HEK293 (cell line): ENCODE measurements at regions not wholly inside any gene's neighbourhood (a gene's known extent, or its start where the extent isn't known, plus 50 kb on each side); places are given as distances from the start of the nearest gene placed in this dataset.
A peak's percentile ranks its signal among the peaks of the same experiment; 100 is the strongest.

Source experiments
- BCL11B ChIP-seq: fragments of 450-650 bp; formaldehyde crosslinking; IDR thresholded peaks from 2 replicates; pipeline ENCODE4 v1.5.1; 2016; ENCODE audit warnings: low read depth, missing biosample characterization, missing genetic modification characterization
- CTCF ChIP-seq: fragments of 450-650 bp; formaldehyde crosslinking; IDR thresholded peaks from 2 replicates; pipeline ENCODE4 v1.5.1; 2016; ENCODE audit warnings: missing biosample characterization, missing genetic modification characterization
- KLF8 ChIP-seq: fragments of 450-650 bp; formaldehyde crosslinking; IDR thresholded peaks from 2 replicates; pipeline ENCODE4 v1.5.1; 2016; ENCODE audit warnings: missing biosample characterization, missing genetic modification characterization
- PRDM10 ChIP-seq: fragments of 450-650 bp; formaldehyde crosslinking; IDR thresholded peaks from 2 replicates; pipeline ENCODE4 v1.5.1; 2016; ENCODE audit warnings: missing biosample characterization, missing genetic modification characterization
- SCRT2 ChIP-seq: fragments of 450-650 bp; formaldehyde crosslinking; IDR thresholded peaks from 2 replicates; pipeline ENCODE4 v1.5.1; 2016; ENCODE audit warnings: missing biosample characterization, missing genetic modification characterization
- SETDB1 ChIP-seq: IDR thresholded peaks from one replicate; pipeline ENCODE4 v1.6.1; 2017; ENCODE audit warnings: mild to moderate bottlenecking, low read length, moderate library complexity, mixed read lengths; ENCODE audit not compliant: insufficient read length
- SP3 ChIP-seq: fragments of 450-650 bp; formaldehyde crosslinking; IDR thresholded peaks from 2 replicates; pipeline ENCODE4 v1.5.1; 2016; ENCODE audit warnings: missing biosample characterization, missing genetic modification characterization
- SP7 ChIP-seq: fragments of 450-650 bp; formaldehyde crosslinking; IDR thresholded peaks from 2 replicates; pipeline ENCODE4 v1.5.1; 2016; ENCODE audit warnings: missing biosample characterization, missing genetic modification characterization
- ZBTB48 ChIP-seq: fragments of 450-650 bp; formaldehyde crosslinking; IDR thresholded peaks from 2 replicates; pipeline ENCODE4 v1.5.1; 2016; ENCODE audit warnings: missing biosample characterization, missing genetic modification characterization
- ZBTB8A ChIP-seq: fragments of 450-650 bp; formaldehyde crosslinking; IDR thresholded peaks from 2 replicates; pipeline ENCODE4 v1.5.1; 2016; ENCODE audit warnings: missing biosample characterization, missing genetic modification characterization
- ZFP37 ChIP-seq: fragments of 450-650 bp; formaldehyde crosslinking; IDR thresholded peaks from 2 replicates; pipeline ENCODE4 v1.5.1; 2016; ENCODE audit warnings: missing biosample characterization, missing genetic modification characterization
- ZFP41 ChIP-seq: fragments of 450-650 bp; formaldehyde crosslinking; IDR thresholded peaks from 2 replicates; pipeline ENCODE4 v1.5.1; 2016; ENCODE audit warnings: missing biosample characterization, missing genetic modification characterization, borderline replicate concordance
- ZFP69B ChIP-seq: fragments of 450-650 bp; formaldehyde crosslinking; IDR thresholded peaks from 2 replicates; pipeline ENCODE4 v1.5.1; 2016; ENCODE audit warnings: missing biosample characterization, missing genetic modification characterization
- ZIC2 ChIP-seq: fragments of 450-650 bp; formaldehyde crosslinking; IDR thresholded peaks from 2 replicates; pipeline ENCODE4 v1.5.1; 2016; ENCODE audit warnings: missing biosample characterization, missing genetic modification characterization
- ZNF10 ChIP-seq: fragments of 450-650 bp; formaldehyde crosslinking; IDR thresholded peaks from 2 replicates; pipeline ENCODE4 v1.5.1; 2017; ENCODE audit warnings: missing biosample characterization, missing genetic modification characterization
- ZNF148 ChIP-seq: fragments of 450-650 bp; formaldehyde crosslinking; IDR thresholded peaks from 2 replicates; pipeline ENCODE4 v1.5.0; 2017; ENCODE audit warnings: missing biosample characterization, missing genetic modification characterization, borderline replicate concordance
- ZNF157 ChIP-seq: fragments of 450-650 bp; formaldehyde crosslinking; IDR thresholded peaks from 2 replicates; pipeline ENCODE4 v1.5.1; 2016; ENCODE audit warnings: missing biosample characterization, missing genetic modification characterization
- ZNF239 ChIP-seq: fragments of 450-650 bp; formaldehyde crosslinking; IDR thresholded peaks from 2 replicates; pipeline ENCODE4 v1.5.1; 2016; ENCODE audit warnings: missing biosample characterization, missing genetic modification characterization
- ZNF266 ChIP-seq: fragments of 450-650 bp; formaldehyde crosslinking; IDR thresholded peaks from 2 replicates; pipeline ENCODE4 v1.5.1; 2016; ENCODE audit warnings: missing biosample characterization, missing genetic modification characterization, low read depth
- ZNF548 ChIP-seq: fragments of 450-650 bp; formaldehyde crosslinking; IDR thresholded peaks from 2 replicates; pipeline ENCODE4 v1.5.1; 2016; ENCODE audit warnings: missing biosample characterization, missing genetic modification characterization
- ZNF660 ChIP-seq: fragments of 450-650 bp; IDR thresholded peaks from 2 replicates; pipeline ENCODE4 v1.5.1; 2018; ENCODE audit warnings: missing biosample characterization, mild to moderate bottlenecking, missing genetic modification characterization
- ZNF776 ChIP-seq: fragments of 450-650 bp; formaldehyde crosslinking; IDR thresholded peaks from 2 replicates; pipeline ENCODE4 v1.5.0; 2017; ENCODE audit warnings: missing biosample characterization, missing genetic modification characterization, borderline replicate concordance
- ZNF777 ChIP-seq: fragments of 450-650 bp; formaldehyde crosslinking; IDR thresholded peaks from 2 replicates; pipeline ENCODE4 v1.5.1; 2017; ENCODE audit warnings: missing biosample characterization, missing genetic modification characterization, borderline replicate concordance
- ZNF785 ChIP-seq: fragments of 450-650 bp; formaldehyde crosslinking; IDR thresholded peaks from 2 replicates; pipeline ENCODE4 v1.5.1; 2016; ENCODE audit warnings: missing biosample characterization, missing genetic modification characterization
- TF ChIP-seq, protein P1 (sequence below): fragments of 450-650 bp; formaldehyde crosslinking; IDR thresholded peaks from 2 replicates; pipeline ENCODE4 v1.5.1; 2016; ENCODE audit warnings: missing biosample characterization, missing genetic modification characterization
- TF ChIP-seq, protein P2 (sequence below): fragments of 450-650 bp; formaldehyde crosslinking; IDR thresholded peaks from 2 replicates; pipeline ENCODE4 v1.5.1; 2016; ENCODE audit warnings: missing biosample characterization, missing genetic modification characterization

- TF ChIP-seq ZFP41 (tag by site-specific recombination): no peak
- peak; percentile 83 for TF ChIP-seq PRDM10 (tag by site-specific recombination)
- TF ChIP-seq, protein P1, sequence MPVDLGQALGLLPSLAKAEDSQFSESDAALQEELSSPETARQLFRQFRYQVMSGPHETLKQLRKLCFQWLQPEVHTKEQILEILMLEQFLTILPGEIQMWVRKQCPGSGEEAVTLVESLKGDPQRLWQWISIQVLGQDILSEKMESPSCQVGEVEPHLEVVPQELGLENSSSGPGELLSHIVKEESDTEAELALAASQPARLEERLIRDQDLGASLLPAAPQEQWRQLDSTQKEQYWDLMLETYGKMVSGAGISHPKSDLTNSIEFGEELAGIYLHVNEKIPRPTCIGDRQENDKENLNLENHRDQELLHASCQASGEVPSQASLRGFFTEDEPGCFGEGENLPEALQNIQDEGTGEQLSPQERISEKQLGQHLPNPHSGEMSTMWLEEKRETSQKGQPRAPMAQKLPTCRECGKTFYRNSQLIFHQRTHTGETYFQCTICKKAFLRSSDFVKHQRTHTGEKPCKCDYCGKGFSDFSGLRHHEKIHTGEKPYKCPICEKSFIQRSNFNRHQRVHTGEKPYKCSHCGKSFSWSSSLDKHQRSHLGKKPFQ (tag by site-specific recombination): no peak
- no peak for TF ChIP-seq ZNF157
- TF ChIP-seq SETDB1: no peak
- TF ChIP-seq, protein P2, sequence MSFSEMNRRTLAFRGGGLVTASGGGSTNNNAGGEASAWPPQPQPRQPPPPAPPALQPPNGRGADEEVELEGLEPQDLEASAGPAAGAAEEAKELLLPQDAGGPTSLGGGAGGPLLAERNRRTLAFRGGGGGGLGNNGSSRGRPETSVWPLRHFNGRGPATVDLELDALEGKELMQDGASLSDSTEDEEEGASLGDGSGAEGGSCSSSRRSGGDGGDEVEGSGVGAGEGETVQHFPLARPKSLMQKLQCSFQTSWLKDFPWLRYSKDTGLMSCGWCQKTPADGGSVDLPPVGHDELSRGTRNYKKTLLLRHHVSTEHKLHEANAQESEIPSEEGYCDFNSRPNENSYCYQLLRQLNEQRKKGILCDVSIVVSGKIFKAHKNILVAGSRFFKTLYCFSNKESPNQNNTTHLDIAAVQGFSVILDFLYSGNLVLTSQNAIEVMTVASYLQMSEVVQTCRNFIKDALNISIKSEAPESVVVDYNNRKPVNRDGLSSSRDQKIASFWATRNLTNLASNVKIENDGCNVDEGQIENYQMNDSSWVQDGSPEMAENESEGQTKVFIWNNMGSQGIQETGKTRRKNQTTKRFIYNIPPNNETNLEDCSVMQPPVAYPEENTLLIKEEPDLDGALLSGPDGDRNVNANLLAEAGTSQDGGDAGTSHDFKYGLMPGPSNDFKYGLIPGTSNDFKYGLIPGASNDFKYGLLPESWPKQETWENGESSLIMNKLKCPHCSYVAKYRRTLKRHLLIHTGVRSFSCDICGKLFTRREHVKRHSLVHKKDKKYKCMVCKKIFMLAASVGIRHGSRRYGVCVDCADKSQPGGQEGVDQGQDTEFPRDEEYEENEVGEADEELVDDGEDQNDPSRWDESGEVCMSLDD (tag by site-specific recombination): peak; percentile 66; the same call in 1 of the 2 replicates
- TF ChIP-seq ZFP69B (tag by site-specific recombination): no peak
- 0 out of 2 replicates have a peak, but pooled peaks have one; percentile 27 for TF ChIP-seq SCRT2 (tag by site-specific recombination)
- peak; percentile 47; the same call in 1 of the 2 replicates for TF ChIP-seq ZBTB48 (tag by site-specific recombination)
- no peak for TF ChIP-seq ZNF785 (tag by site-specific recombination)
- TF ChIP-seq SP3: peak; percentile 89
- TF ChIP-seq ZNF148 (tag by site-specific recombination): no peak
- TF ChIP-seq ZNF266 (tag by site-specific recombination): no peak
- no peak for TF ChIP-seq ZFP37 (tag by site-specific recombination)
- TF ChIP-seq ZNF239 (tag by site-specific recombination): no peak
- no peak for TF ChIP-seq ZNF776 (tag by site-specific recombination)
- peak; percentile 35; the same call in 1 of the 2 replicates for TF ChIP-seq ZNF777 (tag by site-specific recombination)
- peak; percentile 67 for TF ChIP-seq ZIC2 (tag by site-specific recombination)
- TF ChIP-seq CTCF (tag by site-specific recombination): no peak
- TF ChIP-seq ZNF548 (tag by site-specific recombination): no peak
- peak; percentile 92 for TF ChIP-seq ZBTB8A
- TF ChIP-seq ZNF10 (tag by site-specific recombination): no peak
- peak; percentile 83; the same call in 1 of the 2 replicates for TF ChIP-seq KLF8 (tag by site-specific recombination)
- TF ChIP-seq BCL11B (tag by site-specific recombination): 0 out of 2 replicates have a peak, but pooled peaks have one; percentile 37
- no peak for TF ChIP-seq ZNF660 (tag by site-specific recombination)
- TF ChIP-seq SP7 (tag by site-specific recombination): peak; percentile 48; the same call in 1 of the 2 replicates
Measured at GRCh38 chr4:183797011-183797444, 108.1 kb upstream of the STOX2 start (continued).
